Endothelial cell of umbilical vein (primary cell): ENCODE measurements at regions not wholly inside any gene's neighbourhood (a gene's known extent, or its start where the extent isn't known, plus 50 kb on each side); places are given as distances from the start of the nearest gene placed in this dataset.

Experiments used
- BruUV-seq: library from RNA; stranded (reverse); fragments of 400-500 nt; replicated peaks from 2 replicates; lab custom pipeline; 2021; lab: Mats Ljungman, UMichigan
- CTCF ChIA-PET: fragments of 300-600, 350-600 bp; sonication (Branson Sonifier 250); formaldehyde crosslinking; loops from one replicate; lab custom pipeline; 2021; ENCODE audit warnings: antibody characterized with exemption, inconsistent platforms; lab: Charles Lee
- POLR2A ChIA-PET: fragments of 300-600, 350-600 bp; sonication (Branson Sonifier 250); formaldehyde crosslinking; loops from one replicate; lab custom pipeline; 2021; ENCODE audit warnings: antibody characterized with exemption, inconsistent platforms; lab: Charles Lee
- DNase-seq: peaks from one replicate; pipeline ENCODE4 v3.0.0-alpha.2; 2011; ENCODE audit warnings: low read depth, low spot score
- FAIRE-seq: peaks from 2 replicates; lab custom pipeline; 2011; peaks lifted over from hg19 to GRCh38; lab: Jason Lieb, UNC
- H2AFZ ChIP-seq: 2 replicates; pipeline ENCODE4 v1.6.0; 2012; ENCODE audit warnings: low read depth, low read length, control low read depth, inconsistent platforms
- H3K27ac ChIP-seq: 2 replicates; pipeline ENCODE4 v1.5.1; 2011; ENCODE audit warnings: low read depth, mild to moderate bottlenecking, control low read depth, low read length, moderate library complexity; ENCODE audit not compliant: insufficient read depth
- H3K27me3 ChIP-seq, 2 experiments: 2 replicates each; pipeline versions ENCODE4 v1.6.0 to v1.6.1; 2011; ENCODE audit warnings: low read length in 2 of 2, mixed read lengths in 1 of 2; ENCODE audit not compliant: control insufficient read depth in 2 of 2, insufficient read depth in 2 of 2
- H3K36me3 ChIP-seq, 2 experiments: 2 replicates in 1 of 2; 3 replicates in 1 of 2; pipeline ENCODE4 v1.5.1; 2011; ENCODE audit warnings: low read length in 2 of 2, mild to moderate bottlenecking in 1 of 2, moderate library complexity in 1 of 2; ENCODE audit not compliant: control insufficient read depth in 2 of 2, insufficient read depth in 2 of 2; ENCODE audit errors: extremely low read depth in 1 of 2
- H3K4me1 ChIP-seq: 3 replicates; pipeline ENCODE4 v1.5.1; 2011; ENCODE audit warnings: mild to moderate bottlenecking, low read length; ENCODE audit not compliant: control insufficient read depth, insufficient read depth; ENCODE audit errors: extremely low read depth
- H3K4me2 ChIP-seq: 2 replicates; pipeline ENCODE4 v1.6.1; 2011; ENCODE audit warnings: low read length, control low read depth, mixed read lengths; ENCODE audit not compliant: insufficient read depth
- H3K4me3 ChIP-seq, 3 experiments: fragments of 200-600 bp in 1 of 3; sonication (generic), shearing (Covaris generic) in 1 of 3; replicated peaks in 1 of 3; 2 replicates each; pipeline ENCODE4 v1.5.1; 2011 to 2016; ENCODE audit warnings: control low read depth in 3 of 3, low read length in 3 of 3, mild to moderate bottlenecking in 2 of 3, inconsistent platforms in 1 of 3, low read depth in 1 of 3, moderate library complexity in 1 of 3; ENCODE audit not compliant: insufficient read depth in 1 of 3
- H3K79me2 ChIP-seq: 2 replicates; pipeline ENCODE4 v1.6.0; 2012; ENCODE audit warnings: low read length, inconsistent platforms; ENCODE audit not compliant: control insufficient read depth, insufficient read depth
- H3K9ac ChIP-seq: replicated peaks from 2 replicates; pipeline ENCODE3; 2011; ENCODE audit warnings: low read length, control low read depth; ENCODE audit not compliant: insufficient read depth; ENCODE audit errors: extremely low read depth
- H3K9me1 ChIP-seq: replicated peaks from 3 replicates; pipeline ENCODE4 v1.6.0; 2011; ENCODE audit warnings: mild to moderate bottlenecking, low read length; ENCODE audit not compliant: control insufficient read depth, insufficient read depth; ENCODE audit errors: extremely low read depth
- H3K9me3 ChIP-seq: replicated peaks from 2 replicates; pipeline ENCODE4 v1.5.1; 2012; ENCODE audit warnings: low read length, inconsistent platforms; ENCODE audit not compliant: control insufficient read depth, insufficient read depth
- H4K20me1 ChIP-seq: replicated peaks from 2 replicates; pipeline ENCODE3; 2011; ENCODE audit warnings: mild to moderate bottlenecking, low read length; ENCODE audit not compliant: control insufficient read depth, insufficient read depth; ENCODE audit errors: extremely low read depth
- EZH2 ChIP-seq: IDR thresholded peaks from 2 replicates; pipeline ENCODE4 v1.6.1; 2012; ENCODE audit warnings: borderline replicate concordance, low read depth, mild to moderate bottlenecking, moderate library complexity, low read length, inconsistent platforms; ENCODE audit not compliant: severe bottlenecking
- FOS ChIP-seq: IDR thresholded peaks from 2 replicates; pipeline ENCODE4 v1.6.1; 2011; ENCODE audit warnings: mild to moderate bottlenecking, low read length, moderate library complexity, borderline replicate concordance; ENCODE audit not compliant: insufficient read depth
- GATA2 ChIP-seq: IDR thresholded peaks from 2 replicates; pipeline ENCODE4 v1.7.0; 2011; ENCODE audit warnings: low read depth, mild to moderate bottlenecking, moderate library complexity, mixed read lengths, low read length; ENCODE audit not compliant: insufficient read length, insufficient read depth
- JUN ChIP-seq: IDR thresholded peaks from 2 replicates; pipeline ENCODE4 v1.6.1; 2011; ENCODE audit warnings: borderline replicate concordance, low read depth; ENCODE audit not compliant: insufficient read length, insufficient read depth
- MYC ChIP-seq: IDR thresholded peaks from one replicate; pipeline ENCODE4 v1.6.1; 2011; ENCODE audit warnings: mild to moderate bottlenecking, low read depth, low read length
- POLR2A ChIP-seq: IDR thresholded peaks from 2 replicates; pipeline ENCODE4 v1.6.1; 2012; ENCODE audit warnings: low read depth, mild to moderate bottlenecking, control low read depth, low read length
- POLR2AphosphoS5 ChIP-seq: IDR thresholded peaks from 2 replicates; pipeline ENCODE4 v1.6.1; 2012; ENCODE audit warnings: low read depth, mild to moderate bottlenecking, control low read depth, low read length, moderate library complexity; ENCODE audit not compliant: insufficient read depth
- dilution Hi-C: fragments of 300-500 bp; cut with MboI; formaldehyde crosslinking; loops from one replicate; pipeline ENCODE4 v1.15.0; 2019; ENCODE audit warnings: low sequenced_read_pairs; ENCODE audit not compliant: extremely low pct_ligation_motif_present
- intact Hi-C: fragments of 100-400 bp; cut with micrococcal nuclease; formaldehyde crosslinking; loops from one replicate; pipeline ENCODE4 v1.10.0; 2022
- TF ChIP-seq, protein P1 (sequence below): IDR thresholded peaks from 2 replicates; pipeline ENCODE4 v1.6.1; 2011; ENCODE audit not compliant: insufficient read depth, insufficient read length
- TF ChIP-seq, protein P2 (sequence below), 2 donors: IDR thresholded peaks; 1 replicate in 1 of 2; 2 replicates in 1 of 2; pipeline ENCODE4 v1.5.1; 2011; ENCODE audit warnings: low read length in 2 of 2, mild to moderate bottlenecking in 2 of 2, moderate library complexity in 2 of 2, control low read depth in 1 of 2, inconsistent platforms in 1 of 2, low read depth in 1 of 2; ENCODE audit not compliant: insufficient read depth in 1 of 2; ENCODE audit errors: extremely low read depth in 1 of 2

DNA sequence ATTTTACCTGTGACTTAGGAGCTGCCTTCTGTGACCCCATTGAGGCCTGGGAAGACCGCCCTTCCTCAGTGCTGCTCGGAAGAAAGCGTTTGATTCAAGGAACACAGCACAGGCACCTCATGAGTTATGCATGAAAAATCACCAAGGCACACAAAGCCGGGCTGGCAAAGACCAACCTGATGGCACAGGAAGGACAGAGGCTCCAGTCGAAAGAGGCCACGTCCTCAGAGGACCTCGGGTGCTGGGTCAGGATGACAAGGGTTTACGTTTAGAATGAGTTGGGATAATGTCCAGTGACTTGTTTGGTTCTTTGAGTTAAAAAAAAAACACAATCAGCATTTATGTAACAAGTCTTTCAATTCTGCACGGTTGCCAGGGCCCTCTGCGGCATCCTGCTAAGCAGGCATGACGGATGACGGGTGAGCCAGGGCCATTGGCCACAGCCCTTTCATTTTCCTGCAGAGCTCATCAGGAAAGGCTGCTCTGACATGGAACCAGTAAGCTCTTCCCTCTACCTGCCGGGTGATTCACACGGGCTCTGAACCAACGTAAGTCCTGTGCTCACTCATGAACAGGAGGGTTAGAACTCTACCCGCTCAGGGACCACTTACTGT, 112.8 kb downstream of the DACT2 start:
- no peak overlapping the region for H3K4me3 ChIP-seq
- dilution Hi-C loops: no loop called here
- H3K4me1 ChIP-seq: no peaks in the 10 kb centered on the region
- TF ChIP-seq, protein P1, sequence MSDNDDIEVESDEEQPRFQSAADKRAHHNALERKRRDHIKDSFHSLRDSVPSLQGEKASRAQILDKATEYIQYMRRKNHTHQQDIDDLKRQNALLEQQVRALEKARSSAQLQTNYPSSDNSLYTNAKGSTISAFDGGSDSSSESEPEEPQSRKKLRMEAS: no peak
- TF ChIP-seq FOS (no peak), POLR2AphosphoS5 (no peak), MYC (no peak), EZH2 (no peak), POLR2A (no peak), JUN (no peak), GATA2 (no peak)
- TF ChIP-seq, protein P2, sequence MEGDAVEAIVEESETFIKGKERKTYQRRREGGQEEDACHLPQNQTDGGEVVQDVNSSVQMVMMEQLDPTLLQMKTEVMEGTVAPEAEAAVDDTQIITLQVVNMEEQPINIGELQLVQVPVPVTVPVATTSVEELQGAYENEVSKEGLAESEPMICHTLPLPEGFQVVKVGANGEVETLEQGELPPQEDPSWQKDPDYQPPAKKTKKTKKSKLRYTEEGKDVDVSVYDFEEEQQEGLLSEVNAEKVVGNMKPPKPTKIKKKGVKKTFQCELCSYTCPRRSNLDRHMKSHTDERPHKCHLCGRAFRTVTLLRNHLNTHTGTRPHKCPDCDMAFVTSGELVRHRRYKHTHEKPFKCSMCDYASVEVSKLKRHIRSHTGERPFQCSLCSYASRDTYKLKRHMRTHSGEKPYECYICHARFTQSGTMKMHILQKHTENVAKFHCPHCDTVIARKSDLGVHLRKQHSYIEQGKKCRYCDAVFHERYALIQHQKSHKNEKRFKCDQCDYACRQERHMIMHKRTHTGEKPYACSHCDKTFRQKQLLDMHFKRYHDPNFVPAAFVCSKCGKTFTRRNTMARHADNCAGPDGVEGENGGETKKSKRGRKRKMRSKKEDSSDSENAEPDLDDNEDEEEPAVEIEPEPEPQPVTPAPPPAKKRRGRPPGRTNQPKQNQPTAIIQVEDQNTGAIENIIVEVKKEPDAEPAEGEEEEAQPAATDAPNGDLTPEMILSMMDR (IDR thresholded peaks at IDR 0.05; ENCODE audit: extremely low read depth in 1 of 2, insufficient read depth in 1 of 2, low read depth in 1 of 2, low read length in 2 of 2): no peak
- H3K36me3 ChIP-seq: no peaks in the 10 kb centered on the region
- intact Hi-C loops: no loop called here
- no peaks in the 10 kb centered on the region for H3K9me3 ChIP-seq
- ChIA-PET CTCF (no interaction called here), POLR2A (no interaction called here)
- no peaks in the 10 kb centered on the region for H3K79me2 ChIP-seq
- H3K27me3 ChIP-seq: no peaks in the 10 kb centered on the region
- FAIRE-seq: no peak
- H4K20me1 ChIP-seq: no peaks in the 10 kb centered on the region
- no peak for DNase-seq
- no peak overlapping the region for H3K27ac ChIP-seq
- BruUV-seq: no TSS peak
- H3K9ac ChIP-seq: no peak overlapping the region
- no peaks in the 10 kb centered on the region for H3K9me1 ChIP-seq
- H2AFZ ChIP-seq: no peak overlapping the region
- no peak overlapping the region for H3K4me2 ChIP-seq
